Heart left ventricle (tissue), 16 donors: ENCODE measurements at regions not wholly inside any gene's neighbourhood (a gene's known extent, or its start where the extent isn't known, plus 50 kb on each side); places are given as distances from the start of the nearest gene placed in this dataset.

Experiments used
- ATAC-seq, 4 donors: fragments of 200-7000 bp; cut with Tn5 transposase; one replicate each; pipeline ENCODE4 v1.9.1; 2020 to 2022; ENCODE audit warnings: moderate library complexity in 4 of 4, mild to moderate bottlenecking in 3 of 4, moderate number of reproducible peaks in 1 of 4
- DNase-seq, 5 donors: peaks; one replicate each; pipeline ENCODE4 v3.0.0-alpha.2; 2020
- H3K27ac ChIP-seq, 12 donors: fragments of 200-600 bp; sonication (generic) in 4 of 12; one replicate each; pipeline versions ENCODE4 v1.5.0 to v1.8.0; 2016 to 2022; ENCODE audit warnings: mild to moderate bottlenecking in 2 of 12
- H3K27me3 ChIP-seq, 9 donors: fragments of 200-600 bp; sonication (generic) in 2 of 9; one replicate each; pipeline versions ENCODE4 v1.5.1 to v1.8.0; 2016 to 2022; ENCODE audit warnings: mild to moderate bottlenecking in 3 of 9
- H3K36me3 ChIP-seq, 9 donors: fragments of 200-600 bp; sonication (generic) in 2 of 9; one replicate each; pipeline versions ENCODE4 v1.5.0 to v1.8.0; 2018 to 2022; ENCODE audit warnings: mild to moderate bottlenecking in 2 of 9
- H3K4me1 ChIP-seq, 12 donors: fragments of 200-600 bp; sonication (generic) in 4 of 12; one replicate each; pipeline versions ENCODE4 v1.5.0 to v1.8.0; 2016 to 2022; ENCODE audit warnings: mild to moderate bottlenecking in 3 of 12
- H3K4me3 ChIP-seq, 12 donors: fragments of 200-600 bp; sonication (generic) in 4 of 12; one replicate each; pipeline versions ENCODE4 v1.5.0 to v1.8.0; 2017 to 2022; ENCODE audit warnings: mild to moderate bottlenecking in 9 of 12, moderate library complexity in 4 of 12
- H3K9me3 ChIP-seq, 12 donors: fragments of 200-600 bp; sonication (generic) in 4 of 12; one replicate each; pipeline versions ENCODE4 v1.5.0 to v1.8.0; 2016 to 2022; ENCODE audit warnings: mild to moderate bottlenecking in 1 of 12
- POLR2A ChIP-seq, 2 donors: fragments of 450-650 bp; IDR thresholded peaks; one replicate each; pipeline ENCODE4 v1.6.1; 2017; ENCODE audit warnings: antibody characterized with exemption in 2 of 2, mild to moderate bottlenecking in 2 of 2, moderate library complexity in 2 of 2
- WGBS, 4 donors: extraction: QIAGEN DNeasy Blood & Tissue Kit in 2 of 4; methylation state at CpG; one replicate each; pipeline versions ENCODE4 v1.1.5 to v1.1.7; 2013 to 2018; 5-methylcytosine and 5-hydroxymethylcytosine counted together
- intact Hi-C, 10 donors: fragments of 100-400 bp; cut with DNase I; formaldehyde crosslinking; loops; one replicate each; pipeline versions ENCODE4 v1.11.1 to v1.14.2; 2022
- TF ChIP-seq, protein P1 (sequence below), 12 donors: fragments of 200-600 bp; sonication (generic) in 4 of 12; IDR thresholded peaks; one replicate each; pipeline versions ENCODE4 v1.5.0 to v1.8.0; 2018 to 2022; ENCODE audit warnings: antibody characterized with exemption in 12 of 12, mild to moderate bottlenecking in 5 of 12
- donor health status: ischemic (EF 13 %, LVEDD 7.1; RV severe dilation, severe dysfunction).
- donor health status: healthy with polysubstance abuse.
- donor health status: DM: no; HTN: yes; CAD: no.
- donor health status: DM: no; HTN: no; CAD: no.
- donor health status: ischemic (EF 25% LVEDD 6.9; RV normal size, moderate dysfunction).
- donor health status: ischemic (EF 25% LVEDD 5.7; RV mildly dilated, moderate dysfunction).
- donor health status: healthy.
- donor health status: DM: yes; HTN: yes; CAD: no.
- donor health status: ischemic (EF 35%, LVEDD 5.7; RV mildly dilated, moderate dysfunction).
- donor health status: nonischemic (EF 11% LVEDD 7.7; RV severe dilation, severe dysfunction).
- donor health status: DM: yes; HTN: yes; CAD: no.
- donor health status: PGD.
- donor health status: ischemic (EF 29% LVEDD 5.4; RV normal size, mild dysfunction).
- donor health status: nonischemic (EF 23%, LVEDD 6.1; RV moderate dilation, normal function).

DNA sequence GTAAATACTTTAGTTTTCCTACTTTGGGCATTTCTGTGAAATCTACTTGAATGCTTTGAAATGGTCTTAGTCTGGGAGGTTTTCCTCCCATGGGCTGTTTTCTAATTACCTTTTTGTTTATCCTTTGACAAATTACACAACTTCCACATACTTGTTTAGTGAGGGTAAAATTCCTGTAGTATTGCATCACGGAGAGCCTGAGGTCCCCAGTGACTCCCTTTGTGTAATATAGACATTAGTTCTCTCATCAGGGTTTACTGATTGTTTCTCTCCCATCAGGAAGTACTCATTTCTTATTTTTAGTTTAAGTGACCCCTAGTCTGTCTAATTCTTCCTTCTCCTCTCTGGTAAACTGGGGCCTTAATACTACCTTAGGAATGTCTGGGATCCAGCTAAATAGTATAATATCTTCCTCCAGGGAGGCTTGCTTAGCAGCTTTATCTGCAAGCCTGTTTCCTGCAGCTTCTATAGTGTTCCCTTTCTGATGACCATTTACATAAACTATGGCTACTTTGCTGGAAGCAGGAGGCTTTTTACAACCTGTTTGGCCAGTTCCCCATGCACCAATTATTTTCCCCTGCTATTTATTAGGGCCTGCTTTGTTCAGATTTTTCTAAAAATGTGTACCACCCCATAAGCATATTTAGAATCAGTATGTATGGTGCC is 87.2 kb upstream of the XCR1 start:
- TF ChIP-seq, protein P1, sequence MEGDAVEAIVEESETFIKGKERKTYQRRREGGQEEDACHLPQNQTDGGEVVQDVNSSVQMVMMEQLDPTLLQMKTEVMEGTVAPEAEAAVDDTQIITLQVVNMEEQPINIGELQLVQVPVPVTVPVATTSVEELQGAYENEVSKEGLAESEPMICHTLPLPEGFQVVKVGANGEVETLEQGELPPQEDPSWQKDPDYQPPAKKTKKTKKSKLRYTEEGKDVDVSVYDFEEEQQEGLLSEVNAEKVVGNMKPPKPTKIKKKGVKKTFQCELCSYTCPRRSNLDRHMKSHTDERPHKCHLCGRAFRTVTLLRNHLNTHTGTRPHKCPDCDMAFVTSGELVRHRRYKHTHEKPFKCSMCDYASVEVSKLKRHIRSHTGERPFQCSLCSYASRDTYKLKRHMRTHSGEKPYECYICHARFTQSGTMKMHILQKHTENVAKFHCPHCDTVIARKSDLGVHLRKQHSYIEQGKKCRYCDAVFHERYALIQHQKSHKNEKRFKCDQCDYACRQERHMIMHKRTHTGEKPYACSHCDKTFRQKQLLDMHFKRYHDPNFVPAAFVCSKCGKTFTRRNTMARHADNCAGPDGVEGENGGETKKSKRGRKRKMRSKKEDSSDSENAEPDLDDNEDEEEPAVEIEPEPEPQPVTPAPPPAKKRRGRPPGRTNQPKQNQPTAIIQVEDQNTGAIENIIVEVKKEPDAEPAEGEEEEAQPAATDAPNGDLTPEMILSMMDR (IDR thresholded peaks at IDR 0.05): no peak
- TF ChIP-seq POLR2A (IDR thresholded peaks at IDR 0.05): no peak
- 0 to 31% (median 15%) methylated on average over 1 of the region's 1 CpG for WGBS, 4 donors

GRCh38 chr3:46113608-46114007 is 86.3 kb upstream of the XCR1 start:
- WGBS, 4 donors: 94 to 98% (median 95%) methylated on average over 4 of the region's 4 CpGs
- no peak for DNase-seq
- H3K36me3 ChIP-seq: no peaks in the 10 kb centered on the region
- H3K4me1 ChIP-seq: peaks cover 0 to 60% (median 0%) of the 10 kb centered on the region in 12 donors
- intact Hi-C loops: no loop called here
- ATAC-seq: no peak
- H3K27me3 ChIP-seq: no peaks in the 10 kb centered on the region
- no peaks in the 10 kb centered on the region for H3K9me3 ChIP-seq
- peak overlapping the region in 2 of 12 donors; percentile 44 to 74 for H3K27ac ChIP-seq
- no peak overlapping the region for H3K4me3 ChIP-seq
- TF ChIP-seq, protein P1 (IDR thresholded peaks at IDR 0.05): no peak
- TF ChIP-seq POLR2A (IDR thresholded peaks at IDR 0.05): no peak

More for the DNA sequence above, 87.2 kb upstream of the XCR1 start:
- H3K4me1 ChIP-seq: peaks cover 0 to 51% (median 0%) of the 10 kb centered on the region in 12 donors
- H3K4me3 ChIP-seq: no peak overlapping the region
- peak in 2 of 4 donors; percentile 42 to 76 for ATAC-seq
- peak overlapping the region in 2 of 12 donors; percentile 44 to 74 for H3K27ac ChIP-seq
- H3K9me3 ChIP-seq: no peaks in the 10 kb centered on the region
- H3K36me3 ChIP-seq: no peaks in the 10 kb centered on the region
- intact Hi-C loops: no loop called here
- no peak for DNase-seq
- H3K27me3 ChIP-seq: no peaks in the 10 kb centered on the region

- Histone ChIP-seq H3K4me3 (no peak overlapping the region), H3K36me3 (no peaks in the 10 kb centered on the region), H3K27ac (no peak overlapping the region), H3K4me1 (peaks cover 0 to 66% (median 0%) of the 10 kb centered on the region in 12 donors), H3K27me3 (no peaks in the 10 kb centered on the region), H3K9me3 (no peaks in the 10 kb centered on the region)
- DNase-seq (no peak), ATAC-seq (no peak)
- intact Hi-C loops: no loop called here
- TF ChIP-seq, protein P1 (IDR thresholded peaks at IDR 0.05): no peak
- no peak for TF ChIP-seq POLR2A (IDR thresholded peaks at IDR 0.05)
- WGBS, 4 donors: 64 to 94% (median 73%) methylated on average over 3 of the region's 3 CpGs
Measured at GRCh38 chr3:46112984-46113383, 85.7 kb upstream of the XCR1 start.

DNA sequence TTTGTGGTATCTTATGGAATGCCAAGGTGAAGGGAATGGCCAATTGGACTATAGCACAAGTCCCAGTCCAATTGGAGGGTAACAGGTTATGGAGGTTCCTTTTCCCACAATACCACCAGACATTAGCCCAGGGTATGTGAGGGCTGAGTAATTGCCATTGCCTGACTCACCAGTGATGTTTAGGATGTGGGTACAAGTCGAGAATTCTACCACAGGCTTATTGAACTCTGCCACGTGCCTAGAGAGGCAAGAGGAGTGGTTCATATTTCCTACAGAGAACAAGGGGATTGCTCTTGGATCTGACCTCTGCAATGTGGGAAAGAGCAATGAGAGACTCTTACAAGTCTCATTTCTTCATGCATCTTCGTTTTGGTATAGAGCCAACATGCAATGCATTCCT is 85.0 kb upstream of the XCR1 start:
- WGBS, 4 donors: 71 to 76% (median 74%) methylated on average over 3 of the region's 3 CpGs
- Histone ChIP-seq H3K9me3 (no peaks in the 10 kb centered on the region), H3K4me1 (peaks cover 0 to 64% (median 0%) of the 10 kb centered on the region in 12 donors), H3K27ac (no peak overlapping the region), H3K27me3 (no peaks in the 10 kb centered on the region), H3K4me3 (no peak overlapping the region), H3K36me3 (no peaks in the 10 kb centered on the region)
- DNase-seq: no peak
- TF ChIP-seq POLR2A (IDR thresholded peaks at IDR 0.05): no peak
- TF ChIP-seq, protein P1 (IDR thresholded peaks at IDR 0.05): no peak
- no peak for ATAC-seq
- intact Hi-C loops: no loop called here
